H1 (cell line): ENCODE measurements at regions not wholly inside any gene's neighbourhood (a gene's known extent, or its start where the extent isn't known, plus 50 kb on each side); places are given as distances from the start of the nearest gene placed in this dataset.

Source experiments
- CTCF ChIA-PET: fragments of 300-600 bp; sonication (Branson Sonifier 250); formaldehyde crosslinking; loops from one replicate; lab custom pipeline; 2021; ENCODE audit not compliant: partially characterized antibody; lab: Charles Lee
- POLR2A ChIA-PET: fragments of 300-600 bp; sonication (Branson Sonifier 250); formaldehyde crosslinking; loops from one replicate; lab custom pipeline; 2021; ENCODE audit warnings: inconsistent platforms; ENCODE audit not compliant: partially characterized antibody; lab: Charles Lee
- DNase-seq, 2 experiments: peaks; one replicate each; pipeline versions ENCODE4 v3.0.0 to v3.0.0-alpha.2; 2010 to 2022; ENCODE audit warnings: low spot score in 2 of 2, low read depth in 1 of 2, mixed read lengths in 1 of 2
- FAIRE-seq: peaks from 2 replicates; lab custom pipeline; 2011; peaks lifted over from hg19 to GRCh38; lab: Jason Lieb, UNC
- H2AFZ ChIP-seq: 2 replicates; pipeline ENCODE4 v1.8.1; 2012; ENCODE audit warnings: low read length, inconsistent platforms
- H2AK5ac ChIP-seq: 2 replicates; pipeline ENCODE4 v1.6.1; 2013; ENCODE audit warnings: low read depth, low read length
- H2BK120ac ChIP-seq: replicated peaks from 2 replicates; pipeline ENCODE3; 2013; ENCODE audit warnings: low read depth, low read length, inconsistent platforms
- H2BK12ac ChIP-seq: 2 replicates; pipeline ENCODE4 v1.6.1; 2013; ENCODE audit warnings: low read depth, low read length
- H2BK15ac ChIP-seq: 2 replicates; pipeline ENCODE4 v1.6.1; 2013; ENCODE audit warnings: low read length
- H2BK20ac ChIP-seq: 2 replicates; pipeline ENCODE4 v1.6.1; 2013; ENCODE audit warnings: low read length
- H2BK5ac ChIP-seq: 2 replicates; pipeline ENCODE4 v1.6.1; 2013; ENCODE audit warnings: low read depth, low read length
- H3K14ac ChIP-seq: 2 replicates; pipeline ENCODE4 v1.6.1; 2013; ENCODE audit warnings: inconsistent platforms; ENCODE audit not compliant: insufficient read length
- H3K18ac ChIP-seq: 2 replicates; pipeline ENCODE4 v1.6.1; 2013; ENCODE audit warnings: low read length; ENCODE audit errors: extremely low read depth
- H3K23ac ChIP-seq: 2 replicates; pipeline ENCODE4 v1.6.1; 2013; ENCODE audit warnings: inconsistent platforms; ENCODE audit not compliant: insufficient read length
- H3K23me2 ChIP-seq: 2 replicates; pipeline ENCODE4 v1.6.1; 2013; ENCODE audit warnings: low read depth, low read length
- H3K27ac ChIP-seq: 2 replicates; pipeline ENCODE4 v1.6.1; 2011; ENCODE audit warnings: low read depth, low read length, inconsistent platforms
- H3K27me3 ChIP-seq, 4 experiments: replicated peaks in 1 of 4; 1 replicate in 1 of 4; 2 replicates in 3 of 4; pipeline versions ENCODE4 v1.6.1 to v1.8.1; 2011 to 2013; ENCODE audit warnings: low read length in 3 of 4, mild to moderate bottlenecking in 3 of 4, inconsistent platforms in 2 of 4, mixed read lengths in 2 of 4, moderate library complexity in 1 of 4; ENCODE audit not compliant: control insufficient read depth in 3 of 4, insufficient read depth in 3 of 4; ENCODE audit errors: extremely low read depth in 1 of 4
- H3K36me3 ChIP-seq, 4 experiments: 2 replicates each; pipeline versions ENCODE4 v1.6.1 to v1.8.1; 2011 to 2013; ENCODE audit warnings: mild to moderate bottlenecking in 4 of 4, low read length in 3 of 4, moderate library complexity in 2 of 4, control low read depth in 1 of 4, inconsistent platforms in 1 of 4; ENCODE audit not compliant: insufficient read depth in 4 of 4, control insufficient read depth in 2 of 4
- H3K4ac ChIP-seq: replicated peaks from 2 replicates; pipeline ENCODE3; 2013; ENCODE audit warnings: low read length, low read depth, mixed read lengths, inconsistent platforms; ENCODE audit not compliant: insufficient read length
- H3K4me1 ChIP-seq, 4 experiments: replicated peaks in 1 of 4; 1 replicate in 1 of 4; 2 replicates in 3 of 4; pipeline versions ENCODE4 v1.6.1 to v1.8.1; 2011 to 2013; ENCODE audit warnings: low read length in 3 of 4, inconsistent platforms in 2 of 4, mixed read lengths in 1 of 4; ENCODE audit not compliant: insufficient read depth in 4 of 4, control insufficient read depth in 3 of 4
- H3K4me2 ChIP-seq, 2 experiments: 2 replicates each; pipeline versions ENCODE4 v1.6.1 to v1.8.1; 2011 to 2013; ENCODE audit warnings: low read depth in 2 of 2, low read length in 2 of 2, control low read depth in 1 of 2, inconsistent platforms in 1 of 2, mild to moderate bottlenecking in 1 of 2; ENCODE audit not compliant: insufficient read depth in 1 of 2
- H3K4me3 ChIP-seq, 4 experiments: fragments of 200-600, 300-600 bp in 1 of 4; sonication (generic), shearing (Covaris generic), sonication (Bioruptor Twin) in 1 of 4; 2 replicates each; pipeline versions ENCODE4 v1.5.1 to v1.8.1; 2011 to 2016; ENCODE audit warnings: low read length in 4 of 4, low read depth in 3 of 4, control low read depth in 2 of 4, inconsistent platforms in 2 of 4, mild to moderate bottlenecking in 2 of 4, mixed read lengths in 1 of 4, moderate library complexity in 1 of 4; ENCODE audit not compliant: insufficient read depth in 2 of 4; ENCODE audit errors: extremely low read depth in 1 of 4
- H3K56ac ChIP-seq: replicated peaks from 2 replicates; pipeline ENCODE3; 2013; ENCODE audit warnings: low read depth, mild to moderate bottlenecking, mixed read lengths, low read length, inconsistent platforms; ENCODE audit not compliant: insufficient read length
- H3K79me1 ChIP-seq: 2 replicates; pipeline ENCODE4 v1.6.1; 2013; ENCODE audit warnings: low read depth, low read length, control low read depth
- H3K79me2 ChIP-seq, 2 experiments: 2 replicates each; pipeline versions ENCODE4 v1.6.1 to v1.8.1; 2012 to 2013; ENCODE audit warnings: low read length in 2 of 2, mild to moderate bottlenecking in 2 of 2, inconsistent platforms in 1 of 2; ENCODE audit not compliant: insufficient read depth in 2 of 2, control insufficient read depth in 1 of 2
- H3K9ac ChIP-seq, 4 experiments: replicated peaks in 1 of 4; 1 replicate in 1 of 4; 2 replicates in 3 of 4; pipeline versions ENCODE4 v1.6.1 to v1.8.1; 2011 to 2013; ENCODE audit warnings: low read depth in 3 of 4, low read length in 3 of 4, control low read depth in 2 of 4, mild to moderate bottlenecking in 2 of 4, moderate library complexity in 2 of 4, inconsistent platforms in 1 of 4; ENCODE audit errors: extremely low read depth in 1 of 4
- H3K9me3 ChIP-seq, 2 experiments: 2 replicates each; pipeline versions ENCODE4 v1.6.1 to v1.8.1; 2012 to 2013; ENCODE audit warnings: mild to moderate bottlenecking in 2 of 2, moderate library complexity in 2 of 2, control low read depth in 1 of 2, inconsistent platforms in 1 of 2, low read depth in 1 of 2, low read length in 1 of 2, mixed read lengths in 1 of 2; ENCODE audit not compliant: insufficient read depth in 2 of 2
- H4K20me1 ChIP-seq, 2 experiments: replicated peaks in 1 of 2; 2 replicates each; pipeline versions ENCODE3 to v1.8.1; 2011 to 2013; ENCODE audit warnings: inconsistent platforms in 2 of 2, low read length in 2 of 2, mild to moderate bottlenecking in 1 of 2; ENCODE audit not compliant: insufficient read depth in 2 of 2, control insufficient read depth in 1 of 2
- H4K5ac ChIP-seq: 2 replicates; pipeline ENCODE4 v1.6.1; 2013; ENCODE audit warnings: low read length, low read depth, mixed read lengths, inconsistent platforms; ENCODE audit not compliant: insufficient read length
- H4K8ac ChIP-seq: 2 replicates; pipeline ENCODE4 v1.8.0; 2013; ENCODE audit warnings: mild to moderate bottlenecking, moderate library complexity, low read length, inconsistent platforms; ENCODE audit not compliant: insufficient read depth; ENCODE audit errors: extremely low read depth
- H4K91ac ChIP-seq: replicated peaks from 2 replicates; pipeline ENCODE3; 2013; ENCODE audit warnings: low read length, mixed read lengths, inconsistent platforms; ENCODE audit not compliant: insufficient read length
- CEBPB ChIP-seq: IDR thresholded peaks from 2 replicates; pipeline ENCODE4 v1.6.1; 2012; ENCODE audit warnings: low read depth, low read length
- HDAC6 ChIP-seq: IDR thresholded peaks from one replicate; pipeline ENCODE4 v1.7.1; 2012; ENCODE audit warnings: low read depth, mild to moderate bottlenecking, inconsistent platforms, low read length, moderate library complexity
- SAP30 ChIP-seq: fragments of 300-600 bp; sonication (generic); IDR thresholded peaks from 2 replicates; pipeline ENCODE4 v1.7.1; 2012; ENCODE audit warnings: low read length, moderate library complexity, mild to moderate bottlenecking, inconsistent platforms; ENCODE audit not compliant: insufficient read depth, insufficient replicate concordance
- WGBS, 2 experiments: shearing (Covaris generic) in 1 of 2; methylation state at CpG; one replicate each; pipeline versions ENCODE4 v1.1.6 to v1.1.7; 2013 to 2015; ENCODE audit warnings: low lambda C conversion rate in 2 of 2, mixed read lengths in 2 of 2, inconsistent platforms in 1 of 2, low coverage in 1 of 2, missing lambda C conversion rate in 1 of 2; ENCODE audit not compliant: insufficient replicate concordance in 2 of 2, insufficient coverage in 1 of 2, insufficient read length in 1 of 2; ENCODE audit errors: extremely low coverage in 1 of 2, missing lambda C conversion rate in 1 of 2; 5-methylcytosine and 5-hydroxymethylcytosine counted together
- TF ChIP-seq, protein P1 (sequence below): IDR thresholded peaks from 2 replicates; pipeline ENCODE4 v1.6.1; 2012; ENCODE audit warnings: inconsistent platforms
- TF ChIP-seq, protein P2 (sequence below): IDR thresholded peaks from 2 replicates; pipeline ENCODE4 v1.6.1; 2012; ENCODE audit warnings: inconsistent platforms
- TF ChIP-seq, protein P3 (sequence below): IDR thresholded peaks from 2 replicates; pipeline ENCODE4 v1.6.1; 2011; ENCODE audit warnings: low read length, improper control_type of control experiment

DNA sequence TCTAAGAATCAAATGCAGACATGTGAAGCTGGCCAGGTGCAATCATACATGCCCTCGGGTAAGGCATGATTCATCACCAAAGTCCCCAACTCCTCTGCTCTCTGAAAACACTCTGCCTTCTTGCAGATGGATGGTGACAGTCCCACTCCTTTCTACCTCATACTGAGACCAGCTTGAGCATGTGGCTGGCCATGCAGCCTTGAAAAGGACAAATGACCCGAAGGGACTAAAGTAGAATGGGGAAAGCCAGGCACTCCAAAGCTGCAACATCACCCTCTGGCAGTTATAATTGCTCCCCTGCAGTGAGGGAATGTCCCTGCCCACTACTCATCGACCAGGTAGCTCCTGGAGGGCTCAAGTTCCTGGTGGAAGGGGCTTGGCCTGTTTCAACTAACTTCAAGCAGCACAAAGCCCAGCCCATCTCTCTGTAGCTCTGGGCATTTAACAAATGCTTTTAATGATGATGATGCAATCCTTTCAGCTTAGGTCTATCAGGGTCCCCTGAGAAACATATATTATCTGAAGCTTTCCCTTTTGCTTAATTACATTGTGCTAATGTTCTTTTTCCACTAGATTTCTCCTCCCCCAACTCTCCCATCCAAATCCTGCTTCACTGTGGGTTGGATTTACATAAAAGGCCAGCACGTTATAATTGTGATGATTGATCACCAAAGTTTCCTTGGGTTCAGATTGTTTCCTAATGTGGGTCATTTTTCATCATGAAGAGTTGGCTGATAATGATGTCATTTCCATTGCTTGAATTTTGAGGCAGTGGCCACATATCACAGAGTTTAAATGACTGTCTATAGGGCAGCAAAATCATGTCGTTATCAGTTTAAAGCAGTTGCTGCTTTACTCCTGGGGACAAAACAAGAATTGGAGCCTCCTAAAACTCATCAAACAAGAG is 436.5 kb upstream of the SLC30A5 start:
- Histone ChIP-seq H3K4me1 (peaks cover 0 to 5% (median 1%) of the 10 kb centered on the region in 4 experiments; a peak in 1 of 7 replicates), H3K79me2 (no peaks in the 10 kb centered on the region), H3K27ac (no peak overlapping the region), H2BK15ac (no peak overlapping the region), H4K20me1 (no peaks in the 10 kb centered on the region), H2AFZ (peak overlapping the region; percentile 63), H2AK5ac (no peak overlapping the region), H3K56ac (no peak overlapping the region), H4K8ac (no peak overlapping the region), H2BK120ac (no peak overlapping the region), H3K4me2 (no peak overlapping the region; a peak in 1 of 4 replicates), H3K27me3 (no peaks in the 10 kb centered on the region), H3K18ac (no peak overlapping the region), H4K5ac (no peak overlapping the region), H3K23me2 (no peaks in the 10 kb centered on the region), H4K91ac (no peak overlapping the region), H3K9me3 (no peaks in the 10 kb centered on the region), H2BK5ac (no peak overlapping the region), H3K79me1 (no peaks in the 10 kb centered on the region), H2BK20ac (no peak overlapping the region), H2BK12ac (no peak overlapping the region), H3K36me3 (no peaks in the 10 kb centered on the region), H3K9ac (no peak overlapping the region), H3K4ac (no peak overlapping the region), H3K14ac (no peak overlapping the region), H3K4me3 (no peak overlapping the region), H3K23ac (no peak overlapping the region)
- ChIA-PET POLR2A (no interaction called here), CTCF (interaction anchor here (0.6 to 1.4 kb wide), 2 partner anchors 165 to 350 kb away, joined by 3 to 4 read pairs; no protein-coding TSS in a partner anchor)
- TF ChIP-seq HDAC6, result no peak
- TF ChIP-seq SAP30, result no peak
- TF ChIP-seq, protein P1, sequence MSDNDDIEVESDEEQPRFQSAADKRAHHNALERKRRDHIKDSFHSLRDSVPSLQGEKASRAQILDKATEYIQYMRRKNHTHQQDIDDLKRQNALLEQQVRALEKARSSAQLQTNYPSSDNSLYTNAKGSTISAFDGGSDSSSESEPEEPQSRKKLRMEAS, result 0 out of 2 replicates have a peak, but pooled peaks have one; percentile 18
- TF ChIP-seq, protein P2, sequence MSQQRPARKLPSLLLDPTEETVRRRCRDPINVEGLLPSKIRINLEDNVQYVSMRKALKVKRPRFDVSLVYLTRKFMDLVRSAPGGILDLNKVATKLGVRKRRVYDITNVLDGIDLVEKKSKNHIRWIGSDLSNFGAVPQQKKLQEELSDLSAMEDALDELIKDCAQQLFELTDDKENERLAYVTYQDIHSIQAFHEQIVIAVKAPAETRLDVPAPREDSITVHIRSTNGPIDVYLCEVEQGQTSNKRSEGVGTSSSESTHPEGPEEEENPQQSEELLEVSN, result no peak
- TF ChIP-seq, protein P3, sequence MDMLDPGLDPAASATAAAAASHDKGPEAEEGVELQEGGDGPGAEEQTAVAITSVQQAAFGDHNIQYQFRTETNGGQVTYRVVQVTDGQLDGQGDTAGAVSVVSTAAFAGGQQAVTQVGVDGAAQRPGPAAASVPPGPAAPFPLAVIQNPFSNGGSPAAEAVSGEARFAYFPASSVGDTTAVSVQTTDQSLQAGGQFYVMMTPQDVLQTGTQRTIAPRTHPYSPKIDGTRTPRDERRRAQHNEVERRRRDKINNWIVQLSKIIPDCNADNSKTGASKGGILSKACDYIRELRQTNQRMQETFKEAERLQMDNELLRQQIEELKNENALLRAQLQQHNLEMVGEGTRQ, result no peak
- TF ChIP-seq CEBPB, result peak; percentile 47; the same call in 1 of the 2 replicates
- 55% methylated on average over 5 of the region's 5 CpGs; no CpG with 5 or more reads in 1 of the 2 experiments for WGBS, 2 experiments
- FAIRE-seq, result no peak
- peak in 1 of 2 experiments; percentile 27 for DNase-seq
